K562 (cell line): ENCODE measurements at regions not wholly inside any gene's neighbourhood (a gene's known extent, or its start where the extent isn't known, plus 50 kb on each side); places are given as distances from the start of the nearest gene placed in this dataset.

Experiments
- ATAC-seq: fragments of 200-7000 bp; cut with Tn5 transposase; 3 replicates; pipeline ENCODE4 v1.9.1; 2020; ENCODE audit warnings: moderate library complexity
- BruUV-seq: library from RNA; stranded (reverse); fragments of 400-500 nt; replicated peaks from 2 replicates; lab custom pipeline; 2021; lab: Mats Ljungman, UMichigan
- CTCF ChIA-PET: fragments of 300-600 bp; formaldehyde crosslinking; extraction: SDS; loops from one replicate; lab custom pipeline; 2021; ENCODE audit warnings: low intra/inter-chr PET ratio; lab: Yijun Ruan, JAX
- POLR2A ChIA-PET: fragments of 300-600, 350-650 bp; sonication (Branson Sonifier 250); formaldehyde crosslinking; extraction: SDS; loops from one replicate; lab custom pipeline; 2021; ENCODE audit warnings: antibody characterized with exemption, inconsistent platforms; lab: Yijun Ruan, JAX
- DNase-seq, 4 experiments: peaks; one replicate each; pipeline versions ENCODE4 v3.0.0 to v3.0.0-alpha.2; 2011 to 2018; ENCODE audit warnings: low spot score in 3 of 4, mixed read lengths in 3 of 4; ENCODE audit errors: extremely low read depth in 1 of 4
- FAIRE-seq: peaks from 2 replicates; lab custom pipeline; 2011; peaks lifted over from hg19 to GRCh38; lab: Jason Lieb, UNC
- H2AFZ ChIP-seq: 2 replicates; pipeline ENCODE4 v1.6.0; 2011; ENCODE audit warnings: low read depth, low read length, control low read depth, inconsistent platforms
- H3K27ac ChIP-seq: fragments of 200-600 bp; 3 replicates; pipeline ENCODE4 v1.8.0; 2011; ENCODE audit warnings: low read depth, mild to moderate bottlenecking, control low read depth, inconsistent platforms, low read length, moderate library complexity, mixed read lengths; ENCODE audit errors: extremely low read depth
- H3K27me3 ChIP-seq, 2 experiments: fragments of 300-600 bp in 1 of 2; 2 replicates in 1 of 2; 3 replicates in 1 of 2; pipeline versions ENCODE4 v1.6.0 to v1.8.0; 2011; ENCODE audit warnings: inconsistent platforms in 2 of 2, low read length in 2 of 2, mild to moderate bottlenecking in 1 of 2, mixed read lengths in 1 of 2, moderate library complexity in 1 of 2; ENCODE audit not compliant: control insufficient read depth in 2 of 2, insufficient read depth in 2 of 2
- H3K36me3 ChIP-seq: fragments of 300-600 bp; 3 replicates; pipeline ENCODE4 v1.8.0; 2011; ENCODE audit warnings: mild to moderate bottlenecking, low read length, inconsistent platforms; ENCODE audit not compliant: control insufficient read depth, insufficient read depth
- H3K4me1 ChIP-seq, 2 experiments: fragments of 200-600 bp in 1 of 2; replicated peaks in 1 of 2; 2 replicates in 1 of 2; 3 replicates in 1 of 2; pipeline versions ENCODE4 v1.5.1 to v1.8.0; 2011; ENCODE audit warnings: inconsistent platforms in 2 of 2, low read length in 2 of 2, mild to moderate bottlenecking in 1 of 2, mixed read lengths in 1 of 2, moderate library complexity in 1 of 2; ENCODE audit not compliant: control insufficient read depth in 2 of 2, insufficient read depth in 2 of 2
- H3K4me2 ChIP-seq: 2 replicates; pipeline ENCODE4 v1.6.1; 2011; ENCODE audit warnings: low read length, control low read depth, inconsistent platforms, mixed read lengths; ENCODE audit not compliant: insufficient read depth
- H3K4me3 ChIP-seq: fragments of 200-600 bp; sonication (generic), shearing (Covaris generic); 2 replicates; pipeline ENCODE4 v1.5.1; 2016; ENCODE audit warnings: control low read depth, inconsistent platforms
- H3K79me2 ChIP-seq: fragments of 200-600 bp; 3 replicates; pipeline ENCODE4 v1.8.0; 2011; ENCODE audit warnings: low read length, inconsistent platforms; ENCODE audit not compliant: control insufficient read depth, insufficient read depth
- H3K9ac ChIP-seq, 2 experiments: 2 replicates each; pipeline versions ENCODE4 v1.6.0 to v1.6.1; 2011; ENCODE audit warnings: low read depth in 2 of 2, low read length in 2 of 2, control low read depth in 1 of 2, inconsistent platforms in 1 of 2, mild to moderate bottlenecking in 1 of 2, mixed read lengths in 1 of 2; ENCODE audit not compliant: insufficient read depth in 1 of 2
- H3K9me1 ChIP-seq: one replicate; pipeline ENCODE4 v1.6.0; 2011; ENCODE audit warnings: inconsistent platforms, mild to moderate bottlenecking, low read length, moderate library complexity; ENCODE audit not compliant: control insufficient read depth, insufficient read depth
- H3K9me3 ChIP-seq: replicated peaks from 2 replicates; pipeline ENCODE4 v1.5.1; 2011; ENCODE audit warnings: low read depth, low read length, inconsistent platforms; ENCODE audit not compliant: control insufficient read depth, insufficient read depth
- H4K20me1 ChIP-seq: replicated peaks from 2 replicates; pipeline ENCODE4 v1.6.1; 2011; ENCODE audit warnings: low read length, inconsistent platforms, mixed read lengths; ENCODE audit not compliant: control insufficient read depth, insufficient read depth
- BRD9 ChIP-seq: fragments of 450-650 bp; IDR thresholded peaks from 2 replicates; pipeline ENCODE4 v1.6.1; 2018; ENCODE audit warnings: low read depth; ENCODE audit not compliant: partially characterized antibody
- E4F1 ChIP-seq: fragments of 250-450 bp; sonication (Bioruptor Pico); IDR thresholded peaks from 2 replicates; pipeline ENCODE4 v1.5.0; 2021; ENCODE audit warnings: mild to moderate bottlenecking, borderline replicate concordance
- EWSR1 ChIP-seq: fragments of 450-650 bp; IDR thresholded peaks from 2 replicates; pipeline ENCODE4 v1.6.1; 2018; ENCODE audit warnings: borderline replicate concordance, mild to moderate bottlenecking, low read depth, moderate library complexity; ENCODE audit not compliant: partially characterized antibody
- FOXP4 ChIP-seq: sonication (generic); formaldehyde crosslinking; IDR thresholded peaks from 2 replicates; pipeline ENCODE4 v1.8.0; 2022; ENCODE audit warnings: mild to moderate bottlenecking, missing genetic modification reagents, borderline replicate concordance
- GTF2B ChIP-seq: IDR thresholded peaks from 2 replicates; pipeline ENCODE4 v1.6.1; 2011; ENCODE audit not compliant: insufficient read length; ENCODE audit errors: extremely low read depth
- HIVEP1 ChIP-seq: fragments of 250-450 bp; sonication (Bioruptor Pico); IDR thresholded peaks from 2 replicates; pipeline ENCODE4 v1.4.0; 2020; ENCODE audit warnings: mild to moderate bottlenecking
- NR4A1 ChIP-seq, 2 experiments: fragments of 250-450 bp in 1 of 2; fragments of 450-650 bp in 1 of 2; sonication (Bioruptor Pico) in 1 of 2; IDR thresholded peaks; 2 replicates each; pipeline versions ENCODE4 v1.4.0 to v1.6.1; 2016 to 2020; ENCODE audit warnings: mild to moderate bottlenecking in 2 of 2, missing compliant biosample characterization in 1 of 2, missing genetic modification characterization in 1 of 2, moderate library complexity in 1 of 2
- PTTG1 ChIP-seq: fragments of 450-650 bp; IDR thresholded peaks from 2 replicates; pipeline ENCODE4 v1.6.1; 2016; ENCODE audit warnings: low read depth, mild to moderate bottlenecking, missing genetic modification characterization, missing compliant biosample characterization
- SMC3 ChIP-seq: conservative IDR thresholded peaks from 2 replicates; pipeline ENCODE4 v1.6.1; 2011; ENCODE audit warnings: low read depth, low read length, improper control_type of control experiment; ENCODE audit not compliant: insufficient read depth
- SREBF1 ChIP-seq: fragments of 150-350 bp; IDR thresholded peaks from 2 replicates; pipeline ENCODE4 v1.6.1; 2014; ENCODE audit warnings: antibody characterized with exemption, low read depth, low read length, borderline replicate concordance
- ZBTB7A ChIP-seq: IDR thresholded peaks from 2 replicates; pipeline ENCODE4 v1.6.1; 2011; ENCODE audit warnings: low read depth, mild to moderate bottlenecking, low read length, moderate library complexity, borderline replicate concordance; ENCODE audit not compliant: control insufficient read depth
- ZFP1 ChIP-seq: fragments of 450-650 bp; formaldehyde crosslinking; IDR thresholded peaks from 2 replicates; pipeline ENCODE4 v1.4.0; 2020; ENCODE audit warnings: mild to moderate bottlenecking, mixed read lengths
- ZNF436 ChIP-seq: fragments of 250-450, 450-650 bp; sonication (Bioruptor Pico); formaldehyde crosslinking; IDR thresholded peaks from 2 replicates; pipeline ENCODE4 v1.7.0; 2020; ENCODE audit warnings: mild to moderate bottlenecking
- ZNF551 ChIP-seq: fragments of 250-450 bp; sonication (Bioruptor Pico); IDR thresholded peaks from 2 replicates; pipeline ENCODE4 v1.5.0; 2021; ENCODE audit warnings: mild to moderate bottlenecking, moderate library complexity
- WGBS: fragments of 100-300 bp; shearing (Covaris generic); methylation state at CpG from one replicate; pipeline ENCODE4 v1.1.6; 2016; ENCODE audit warnings: low coverage, mixed read lengths; ENCODE audit not compliant: insufficient coverage; ENCODE audit errors: missing lambda C conversion rate; 5-methylcytosine and 5-hydroxymethylcytosine counted together
- in situ Hi-C: fragments of 300-500 bp; cut with MboI; formaldehyde crosslinking; loops from 4 replicates; pipeline ENCODE4 v1.15.0; 2018; ENCODE audit warnings: inconsistent platforms, mixed read lengths
- intact Hi-C: fragments of 100-400 bp; cut with micrococcal nuclease; formaldehyde crosslinking; loops from 2 replicates; pipeline ENCODE4 v1.14.2; 2022

- TF ChIP-seq E4F1 (no peak), SREBF1 (no peak), ZFP1 (no peak), ZNF436 (no peak)
Measured at GRCh38 chr1:234550341-234551031, 59.5 kb downstream of the IRF2BP2 start (continued).

- Histone ChIP-seq H3K27me3 (no peaks in the 10 kb centered on the region), H3K9me1 (no peaks in the 10 kb centered on the region), H3K36me3 (no peaks in the 10 kb centered on the region), H3K9ac (no peak overlapping the region), H3K79me2 (no peaks in the 10 kb centered on the region), H2AFZ (no peak overlapping the region), H3K27ac (no peak overlapping the region), H3K4me1 (peaks cover 37 to 55% of the 10 kb centered on the region in 2 experiments), H3K9me3 (no peaks in the 10 kb centered on the region), H3K4me2 (no peak overlapping the region), H3K4me3 (no peak overlapping the region), H4K20me1 (no peaks in the 10 kb centered on the region)
- FAIRE-seq (no peak), DNase-seq (no peak), ATAC-seq (no peak)
- BruUV-seq = no TSS peak
- POLR2A ChIA-PET = interaction anchor here (1.7 kb wide), 1 partner anchor 10 kb away, joined by 4 read pairs; no protein-coding TSS in a partner anchor
- 75% methylated on average over 8 of the region's 10 CpGs for WGBS
- CTCF ChIA-PET = no interaction called here
- in situ Hi-C loops = no loop called here
- intact Hi-C loops = loop anchor here (5.0 kb wide), 2 partner anchors 33 to 53 kb away; no protein-coding TSS in a partner anchor
- no peak for TF ChIP-seq ZNF551 (CRISPR knock-in tag)
- no peak for TF ChIP-seq SMC3
- no peak for TF ChIP-seq HIVEP1
- TF ChIP-seq FOXP4 = no peak
- TF ChIP-seq NR4A1 (CRISPR knock-in tag; IDR thresholded peaks at IDR 0.05) = no peak
- TF ChIP-seq NR4A1 (tag; IDR thresholded peaks at IDR 0.05) = 0 out of 2 replicates have a peak, but pooled peaks have one; percentile 48
- TF ChIP-seq PTTG1 (tag) = 0 out of 2 replicates have a peak, but pooled peaks have one; percentile 2
- no peak for TF ChIP-seq BRD9
- no peak for TF ChIP-seq EWSR1
- no peak for TF ChIP-seq ZBTB7A
- TF ChIP-seq GTF2B = no peak
Measured at GRCh38 chr1:234549447-234550021, 60.4 kb downstream of the IRF2BP2 start.
